Vagina (tissue), 2 donors: ENCODE measurements at regions not wholly inside any gene's neighbourhood (a gene's known extent, or its start where the extent isn't known, plus 50 kb on each side); places are given as distances from the start of the nearest gene placed in this dataset.

ENCODE experiments used
- DNase-seq, 2 donors: peaks; one replicate each; pipeline ENCODE4 v3.0.0-alpha.2; 2017; ENCODE audit errors: extremely low spot score in 2 of 2
- H3K27ac ChIP-seq: fragments of 200-600 bp; sonication (generic); one replicate; pipeline ENCODE4 v1.5.1; 2019
- H3K27me3 ChIP-seq: fragments of 200-600 bp; sonication (generic); one replicate; pipeline ENCODE4 v1.5.1; 2019
- H3K36me3 ChIP-seq, 2 donors: fragments of 200-600 bp; sonication (generic); one replicate each; pipeline ENCODE4 v1.5.1; 2017 to 2019
- H3K4me1 ChIP-seq: fragments of 200-600 bp; sonication (generic); one replicate; pipeline ENCODE4 v1.5.1; 2019
- H3K4me3 ChIP-seq, 2 donors: fragments of 200-600 bp; sonication (generic); 1 replicate in 1 of 2; 2 replicates in 1 of 2; pipeline ENCODE4 v1.5.1; 2016 to 2019
- H3K9me3 ChIP-seq: fragments of 200-600 bp; sonication (generic); one replicate; pipeline ENCODE4 v1.5.1; 2019
- CTCF ChIP-seq, 3 experiments: fragments of 450-650 bp in 2 of 3; fragments of 200-600 bp in 1 of 3; sonication (generic) in 1 of 3; IDR thresholded peaks; one replicate each; pipeline ENCODE4 v1.5.1; 2017 to 2019; ENCODE audit warnings: antibody characterized with exemption in 3 of 3, mild to moderate bottlenecking in 2 of 3, moderate library complexity in 2 of 3
- POLR2A ChIP-seq, 2 donors: fragments of 450-650 bp; IDR thresholded peaks; one replicate each; pipeline ENCODE4 v1.6.1; 2017; ENCODE audit warnings: antibody characterized with exemption in 2 of 2, mild to moderate bottlenecking in 2 of 2, moderate library complexity in 2 of 2
- POLR2AphosphoS5 ChIP-seq, 2 donors: sonication (generic); formaldehyde crosslinking; IDR thresholded peaks; one replicate each; pipeline ENCODE4 v1.9.0; 2017; ENCODE audit warnings: antibody characterized with exemption in 2 of 2, mild to moderate bottlenecking in 2 of 2, low read depth in 1 of 2; ENCODE audit not compliant: insufficient read depth in 1 of 2
- intact Hi-C: fragments of 100-400 bp; cut with DNase I; formaldehyde crosslinking; loops from one replicate; pipeline ENCODE4 v1.15.1; 2023

GRCh38 chr2:15787535-15788454 lies 152.6 kb upstream of the MYCN start:
- Histone ChIP-seq H3K4me1 (no peaks in the 10 kb centered on the region), H3K27ac (no peak overlapping the region), H3K36me3 (no peaks in the 10 kb centered on the region), H3K4me3 (no peak overlapping the region), H3K27me3 (no peaks in the 10 kb centered on the region), H3K9me3 (no peaks in the 10 kb centered on the region)
- TF ChIP-seq POLR2AphosphoS5 (IDR thresholded peaks at IDR 0.05; ENCODE audit: insufficient read depth in 1 of 2, low read depth in 1 of 2), result no peak
- no peak for TF ChIP-seq CTCF (IDR thresholded peaks at IDR 0.05)
- no peak for TF ChIP-seq POLR2A (IDR thresholded peaks at IDR 0.05)
- DNase-seq, result no peak
- intact Hi-C loops, result no loop called here

GRCh38 chr2:15788455-15788829 lies 151.9 kb upstream of the MYCN start:
- TF ChIP-seq CTCF (IDR thresholded peaks at IDR 0.05), result no peak
- TF ChIP-seq POLR2AphosphoS5 (IDR thresholded peaks at IDR 0.05; ENCODE audit: insufficient read depth in 1 of 2, low read depth in 1 of 2), result no peak
- no peak for TF ChIP-seq POLR2A (IDR thresholded peaks at IDR 0.05)
- intact Hi-C loops, result no loop called here
- H3K4me1 ChIP-seq, result no peaks in the 10 kb centered on the region

GRCh38 chr2:15788830-15789229 lies 151.5 kb upstream of the MYCN start:
- Histone ChIP-seq H3K27me3 (no peaks in the 10 kb centered on the region), H3K4me3 (no peak overlapping the region), H3K4me1 (no peaks in the 10 kb centered on the region), H3K27ac (no peak overlapping the region), H3K36me3 (no peaks in the 10 kb centered on the region), H3K9me3 (no peaks in the 10 kb centered on the region)
- intact Hi-C loops, result no loop called here
- TF ChIP-seq CTCF (IDR thresholded peaks at IDR 0.05), result no peak
- TF ChIP-seq POLR2A (IDR thresholded peaks at IDR 0.05), result no peak
- TF ChIP-seq POLR2AphosphoS5 (IDR thresholded peaks at IDR 0.05; ENCODE audit: insufficient read depth in 1 of 2, low read depth in 1 of 2), result no peak
- no peak for DNase-seq

More at GRCh38 chr2:15788455-15788829, 151.9 kb upstream of the MYCN start:
- Histone ChIP-seq H3K27ac (no peak overlapping the region), H3K4me3 (no peak overlapping the region), H3K36me3 (no peaks in the 10 kb centered on the region), H3K27me3 (no peaks in the 10 kb centered on the region), H3K9me3 (no peaks in the 10 kb centered on the region)
- DNase-seq, result no peak

GRCh38 chr2:15789381-15790062 lies 150.8 kb upstream of the MYCN start:
- H3K4me3 ChIP-seq, result no peak overlapping the region
- H3K9me3 ChIP-seq, result no peaks in the 10 kb centered on the region
- no peaks in the 10 kb centered on the region for H3K36me3 ChIP-seq
- H3K27ac ChIP-seq, result no peak overlapping the region
- DNase-seq, result no peak
- intact Hi-C loops, result no loop called here
- no peak for TF ChIP-seq POLR2A (IDR thresholded peaks at IDR 0.05)
- no peak for TF ChIP-seq POLR2AphosphoS5 (IDR thresholded peaks at IDR 0.05; ENCODE audit: insufficient read depth in 1 of 2, low read depth in 1 of 2)
- no peak for TF ChIP-seq CTCF (IDR thresholded peaks at IDR 0.05)
- no peaks in the 10 kb centered on the region for H3K4me1 ChIP-seq
- no peaks in the 10 kb centered on the region for H3K27me3 ChIP-seq

- no peaks in the 10 kb centered on the region for H3K27me3 ChIP-seq
- no peaks in the 10 kb centered on the region for H3K4me1 ChIP-seq
- TF ChIP-seq CTCF (IDR thresholded peaks at IDR 0.05) (no peak), POLR2A (IDR thresholded peaks at IDR 0.05) (no peak), POLR2AphosphoS5 (IDR thresholded peaks at IDR 0.05; ENCODE audit: insufficient read depth in 1 of 2, low read depth in 1 of 2) (no peak)
- no peak overlapping the region for H3K4me3 ChIP-seq
- DNase-seq, result no peak
- no peaks in the 10 kb centered on the region for H3K36me3 ChIP-seq
- intact Hi-C loops, result no loop called here
- H3K9me3 ChIP-seq, result no peaks in the 10 kb centered on the region
- no peak overlapping the region for H3K27ac ChIP-seq
These were observed 150.0 kb upstream of the MYCN start for GRCh38 chr2:15790326-15790725.
